Esophagus squamous epithelium (tissue), 5 donors: ENCODE measurements at regions not wholly inside any gene's neighbourhood (a gene's known extent, or its start where the extent isn't known, plus 50 kb on each side); places are given as distances from the start of the nearest gene placed in this dataset.

Experiments used
- DNase-seq: peaks from one replicate; lab custom pipeline; 2025; lab: John Stamatoyannopoulos, UW
- H3K27ac ChIP-seq, 4 donors: fragments of 200-600 bp; sonication (generic); one replicate each; pipeline ENCODE4 v1.5.1; 2016 to 2019; ENCODE audit warnings: mild to moderate bottlenecking in 1 of 4
- H3K27me3 ChIP-seq, 4 donors: fragments of 200-600 bp; sonication (generic); 1 replicate in 3 of 4; 2 replicates in 1 of 4; pipeline versions ENCODE4 v1.5.1 to v1.6.0; 2017 to 2021; ENCODE audit warnings: antibody characterized with exemption in 1 of 4
- H3K36me3 ChIP-seq, 3 donors: fragments of 200-600 bp; sonication (generic); one replicate each; pipeline ENCODE4 v1.5.1; 2016 to 2019
- H3K4me1 ChIP-seq, 3 donors: fragments of 200-600 bp; sonication (generic); one replicate each; pipeline ENCODE4 v1.5.1; 2017 to 2019
- H3K4me3 ChIP-seq, 4 donors: fragments of 200-600 bp; sonication (generic); 1 replicate in 3 of 4; 2 replicates in 1 of 4; pipeline ENCODE4 v1.5.1; 2016 to 2019; ENCODE audit warnings: mild to moderate bottlenecking in 2 of 4, moderate library complexity in 1 of 4
- H3K9me3 ChIP-seq, 3 donors: fragments of 200-600 bp; sonication (generic); one replicate each; pipeline ENCODE4 v1.5.1; 2016 to 2019
- POLR2A ChIP-seq, 4 donors: fragments of 450-650 bp; IDR thresholded peaks; one replicate each; pipeline ENCODE4 v1.6.1; 2017; ENCODE audit warnings: antibody characterized with exemption in 4 of 4, mild to moderate bottlenecking in 4 of 4, moderate library complexity in 3 of 4
- WGBS, 2 donors: methylation state at CpG; one replicate each; pipeline ENCODE4 v1.1.5; 2018; 5-methylcytosine and 5-hydroxymethylcytosine counted together
- intact Hi-C: fragments of 100-400 bp; cut with DNase I; formaldehyde crosslinking; loops from one replicate; pipeline ENCODE4 v1.15.0; 2022
- TF ChIP-seq, protein P1 (sequence below), 6 experiments: fragments of 450-650 bp in 4 of 6; fragments of 200-600 bp in 2 of 6; sonication (generic) in 2 of 6; IDR thresholded peaks; one replicate each; pipeline ENCODE4 v1.5.1; 2016 to 2019; ENCODE audit warnings: antibody characterized with exemption in 6 of 6, mild to moderate bottlenecking in 4 of 6, moderate library complexity in 4 of 6
- donor health status: DM: yes; HTN: yes; CAD: no.

DNA sequence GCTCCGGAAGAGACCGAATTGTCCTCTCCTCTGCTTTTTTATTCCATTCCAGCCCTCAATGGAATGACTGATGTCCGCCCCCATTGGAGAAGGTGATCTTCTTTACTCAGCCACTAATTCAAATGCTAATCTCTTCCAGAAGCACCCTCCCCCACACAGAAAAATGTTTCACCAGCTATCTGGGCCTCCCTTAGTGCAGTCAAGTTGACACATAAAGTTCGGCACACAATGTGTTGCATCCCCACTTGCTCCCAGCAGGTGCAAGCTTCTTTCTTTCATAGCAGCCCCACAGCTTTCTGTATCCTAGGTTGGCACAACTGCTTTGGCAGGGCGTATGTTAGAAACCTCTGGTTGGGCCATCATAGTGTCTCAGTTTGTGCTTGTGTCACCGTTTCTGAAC lies 73.3 kb upstream of the TLR3 start:
- Histone ChIP-seq H3K4me3 (no peak overlapping the region), H3K9me3 (no peaks in the 10 kb centered on the region), H3K27me3 (no peaks in the 10 kb centered on the region), H3K36me3 (no peaks in the 10 kb centered on the region), H3K27ac (no peak overlapping the region), H3K4me1 (no peaks in the 10 kb centered on the region)
- intact Hi-C loops: no loop called here
- no peak for TF ChIP-seq POLR2A (IDR thresholded peaks at IDR 0.05)
- TF ChIP-seq, protein P1, sequence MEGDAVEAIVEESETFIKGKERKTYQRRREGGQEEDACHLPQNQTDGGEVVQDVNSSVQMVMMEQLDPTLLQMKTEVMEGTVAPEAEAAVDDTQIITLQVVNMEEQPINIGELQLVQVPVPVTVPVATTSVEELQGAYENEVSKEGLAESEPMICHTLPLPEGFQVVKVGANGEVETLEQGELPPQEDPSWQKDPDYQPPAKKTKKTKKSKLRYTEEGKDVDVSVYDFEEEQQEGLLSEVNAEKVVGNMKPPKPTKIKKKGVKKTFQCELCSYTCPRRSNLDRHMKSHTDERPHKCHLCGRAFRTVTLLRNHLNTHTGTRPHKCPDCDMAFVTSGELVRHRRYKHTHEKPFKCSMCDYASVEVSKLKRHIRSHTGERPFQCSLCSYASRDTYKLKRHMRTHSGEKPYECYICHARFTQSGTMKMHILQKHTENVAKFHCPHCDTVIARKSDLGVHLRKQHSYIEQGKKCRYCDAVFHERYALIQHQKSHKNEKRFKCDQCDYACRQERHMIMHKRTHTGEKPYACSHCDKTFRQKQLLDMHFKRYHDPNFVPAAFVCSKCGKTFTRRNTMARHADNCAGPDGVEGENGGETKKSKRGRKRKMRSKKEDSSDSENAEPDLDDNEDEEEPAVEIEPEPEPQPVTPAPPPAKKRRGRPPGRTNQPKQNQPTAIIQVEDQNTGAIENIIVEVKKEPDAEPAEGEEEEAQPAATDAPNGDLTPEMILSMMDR (IDR thresholded peaks at IDR 0.05): no peak
- WGBS, 2 donors: 84 to 92% methylated on average over 6 of the region's 6 CpGs
- no peak for DNase-seq

DNA sequence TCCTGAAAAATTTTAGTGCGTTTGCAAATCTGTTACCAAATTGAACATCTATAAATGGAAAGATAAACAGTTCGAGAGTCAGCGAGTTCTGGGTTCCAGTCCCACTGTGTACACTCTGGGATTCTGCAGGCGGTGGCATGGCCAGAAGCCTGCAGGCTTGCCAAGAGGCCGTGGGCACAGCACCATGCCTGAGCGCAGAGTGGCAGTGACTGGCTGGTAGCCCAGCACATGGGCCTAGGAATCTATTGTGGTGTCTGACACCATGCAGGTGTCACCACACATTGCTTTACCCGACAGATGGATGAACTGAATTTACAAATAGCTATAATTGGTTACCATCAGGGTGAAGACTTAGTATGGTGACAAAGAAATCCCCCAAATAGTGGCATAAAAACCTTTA lies 71.7 kb upstream of the TLR3 start:
- H3K27me3 ChIP-seq: no peaks in the 10 kb centered on the region
- intact Hi-C loops: no loop called here
- no peaks in the 10 kb centered on the region for H3K36me3 ChIP-seq
- no peak for TF ChIP-seq POLR2A (IDR thresholded peaks at IDR 0.05)
- TF ChIP-seq, protein P1 (IDR thresholded peaks at IDR 0.05): no peak
- no peaks in the 10 kb centered on the region for H3K9me3 ChIP-seq
- H3K4me1 ChIP-seq: no peaks in the 10 kb centered on the region
- no peak for DNase-seq
- no peak overlapping the region for H3K4me3 ChIP-seq
- no peak overlapping the region for H3K27ac ChIP-seq
- 58 to 66% methylated on average over 6 to 7 of the region's 7 CpGs for WGBS, 2 donors

- Histone ChIP-seq H3K27ac (peak overlapping the region in 1 of 4 donors; percentile 19), H3K9me3 (no peaks in the 10 kb centered on the region), H3K4me1 (no peaks in the 10 kb centered on the region), H3K27me3 (no peaks in the 10 kb centered on the region), H3K36me3 (no peaks in the 10 kb centered on the region), H3K4me3 (no peak overlapping the region)
- intact Hi-C loops: no loop called here
- no peak for TF ChIP-seq POLR2A (IDR thresholded peaks at IDR 0.05)
- TF ChIP-seq, protein P1 (IDR thresholded peaks at IDR 0.05): no peak
- DNase-seq: no peak
- 78 to 88% methylated on average over 3 to 4 of the region's 5 CpGs for WGBS, 2 donors
These were observed 70.2 kb upstream of the TLR3 start for GRCh38 chr4:185998791-185999190.

DNA sequence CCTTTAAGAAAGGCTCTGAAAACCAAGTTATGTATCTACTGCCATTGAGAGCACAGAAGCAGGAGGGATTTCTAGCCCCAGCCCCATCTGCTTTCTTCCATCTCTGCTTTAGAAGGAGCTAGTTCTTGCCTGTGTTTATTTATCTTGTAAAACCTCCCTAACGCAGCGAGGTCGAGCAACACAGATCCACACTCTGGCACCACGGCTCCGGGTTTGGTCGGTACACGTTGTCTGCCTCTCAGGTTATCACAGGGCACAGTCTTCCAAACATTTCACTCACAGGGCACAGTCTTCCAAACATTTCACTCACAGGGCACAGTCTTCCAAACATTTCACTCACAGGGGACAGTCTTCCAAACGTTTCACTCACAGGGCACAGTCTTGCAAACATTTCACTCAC lies 69.7 kb upstream of the TLR3 start:
- DNase-seq: no peak
- Histone ChIP-seq H3K4me3 (no peak overlapping the region), H3K9me3 (no peaks in the 10 kb centered on the region), H3K27me3 (no peaks in the 10 kb centered on the region), H3K27ac (peak overlapping the region in 1 of 4 donors; percentile 19), H3K36me3 (no peaks in the 10 kb centered on the region), H3K4me1 (no peaks in the 10 kb centered on the region)
- 52% methylated on average over 8 of the region's 8 CpGs; no CpG with 5 or more reads in 1 of the 2 donors for WGBS, 2 donors
- intact Hi-C loops: no loop called here
- TF ChIP-seq POLR2A (IDR thresholded peaks at IDR 0.05): no peak
- TF ChIP-seq, protein P1 (IDR thresholded peaks at IDR 0.05): no peak

DNA sequence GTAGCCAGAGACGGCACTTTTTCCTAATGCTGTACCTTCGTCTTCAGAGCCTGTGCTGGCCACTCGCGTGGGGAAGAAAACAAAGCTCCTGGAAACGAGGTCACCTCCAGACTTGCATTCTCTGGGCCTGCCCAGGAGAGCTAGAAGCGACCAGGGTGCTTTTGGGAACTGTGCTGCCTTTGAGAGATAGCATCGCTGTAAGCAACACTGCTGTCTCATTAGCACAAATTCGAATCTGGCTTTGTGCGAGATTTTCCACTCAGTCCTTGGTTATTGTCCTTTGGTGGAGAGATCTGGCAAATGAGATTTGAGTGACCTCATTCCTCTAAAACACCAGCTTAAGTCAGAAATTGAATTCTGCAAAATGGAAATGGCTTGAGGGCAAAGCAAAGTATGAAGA lies 66.1 kb upstream of the TLR3 start:
- Histone ChIP-seq H3K27me3 (no peaks in the 10 kb centered on the region), H3K4me1 (no peaks in the 10 kb centered on the region), H3K36me3 (no peaks in the 10 kb centered on the region), H3K9me3 (no peaks in the 10 kb centered on the region), H3K27ac (no peak overlapping the region), H3K4me3 (no peak overlapping the region)
- DNase-seq: no peak
- WGBS, 2 donors: 76 to 79% methylated on average over 8 to 9 of the region's 9 CpGs
- TF ChIP-seq, protein P1 (IDR thresholded peaks at IDR 0.05): no peak
- TF ChIP-seq POLR2A (IDR thresholded peaks at IDR 0.05): no peak
- intact Hi-C loops: no loop called here
